COLO829 (cell line): ENCODE measurements at regions not wholly inside any gene's neighbourhood (a gene's known extent, or its start where the extent isn't known, plus 50 kb on each side); places are given as distances from the start of the nearest gene placed in this dataset.

ENCODE experiments used
- DNase-seq: peaks from one replicate; pipeline ENCODE4 v3.0.0; 2012; ENCODE audit warnings: low spot score

GRCh38 chr12:31781894-31782540, 53.2 kb upstream of the AMN1 start:
- DNase-seq, result no peak

- DNase-seq, result no peak
These were observed 51.3 kb upstream of the AMN1 start for GRCh38 chr12:31780096-31780495.

- no peak for DNase-seq
These were observed 49.9 kb upstream of the AMN1 start for GRCh38 chr12:31778687-31779086.
